HG02885 (cell line): ENCODE measurements at regions not wholly inside any gene's neighbourhood (a gene's known extent, or its start where the extent isn't known, plus 50 kb on each side); places are given as distances from the start of the nearest gene placed in this dataset.

Source experiments
- ATAC-seq: cut with Tn5 transposase; IDR thresholded peaks from one replicate; pipeline ENCODE4 v1.9.1; 2021; ENCODE audit warnings: mild to moderate bottlenecking; ENCODE audit not compliant: unreplicated experiment, poor library complexity

DNA sequence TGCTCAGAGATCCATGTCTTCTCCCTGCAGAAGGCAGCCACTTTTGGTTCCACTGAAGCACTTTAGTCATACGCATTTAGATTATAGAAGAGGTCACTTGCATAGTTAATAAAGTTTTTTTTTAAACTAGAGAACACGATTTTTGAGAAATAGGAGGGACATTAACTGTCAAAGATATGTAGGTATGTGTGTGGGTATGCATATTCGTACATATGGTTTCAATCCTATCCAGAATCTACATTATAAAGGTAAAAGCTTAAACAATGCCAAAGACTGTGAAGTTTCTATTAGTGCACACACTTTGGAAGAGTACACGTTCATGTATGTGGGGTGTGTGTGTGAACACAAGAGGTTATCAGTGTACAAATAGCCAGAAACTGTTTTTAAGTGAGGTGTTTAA lies 103.2 kb downstream of the BTBD3 start:
- no peak for ATAC-seq

DNA sequence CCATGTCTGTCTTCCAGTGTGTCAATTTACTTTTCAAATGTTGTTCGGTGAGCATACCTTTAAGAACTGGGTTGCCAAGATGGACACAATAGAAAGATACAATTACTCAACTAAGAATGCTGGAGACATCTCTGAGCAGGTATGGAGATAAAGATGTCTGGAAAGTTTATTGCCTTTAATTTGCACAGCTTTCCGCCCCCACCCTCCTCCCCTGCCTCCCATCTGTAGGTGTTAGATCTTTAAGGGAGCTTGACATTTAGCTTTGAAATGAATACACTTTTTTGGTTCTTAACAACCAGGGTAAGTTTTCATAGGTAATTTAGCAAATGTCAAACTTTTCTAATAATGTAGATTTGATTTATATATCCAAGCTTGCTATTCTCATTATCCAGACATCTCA lies 104.4 kb downstream of the BTBD3 start:
- ATAC-seq, result no peak

DNA sequence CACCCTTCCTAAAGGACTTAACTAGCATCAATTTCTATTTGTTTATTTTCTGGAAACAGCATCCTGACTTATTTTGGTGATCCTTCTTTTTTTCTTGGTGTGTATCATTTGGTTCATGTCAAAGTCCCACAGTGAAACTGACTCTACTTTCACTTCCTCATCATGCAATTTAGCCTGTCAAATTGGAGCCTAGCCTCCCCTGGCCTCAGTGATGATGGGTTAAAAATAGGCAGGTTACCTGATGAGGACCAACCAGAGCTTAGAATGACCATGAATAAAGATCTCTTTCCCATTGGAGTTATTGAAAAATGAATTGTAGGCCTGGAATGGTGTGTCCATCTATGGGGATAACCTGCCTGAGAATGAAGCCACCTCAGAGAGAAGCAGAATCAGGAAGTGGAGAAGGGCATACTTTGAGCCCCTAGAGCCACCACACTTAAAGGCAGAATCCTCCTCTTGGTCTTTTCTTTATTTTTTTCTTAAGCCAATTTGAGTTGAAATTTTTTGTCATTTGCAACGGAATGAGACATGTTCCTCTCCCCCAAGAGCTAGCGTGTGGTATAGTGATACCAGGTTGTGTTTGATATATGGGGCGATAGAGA lies 105.6 kb downstream of the BTBD3 start:
- no peak for ATAC-seq

DNA sequence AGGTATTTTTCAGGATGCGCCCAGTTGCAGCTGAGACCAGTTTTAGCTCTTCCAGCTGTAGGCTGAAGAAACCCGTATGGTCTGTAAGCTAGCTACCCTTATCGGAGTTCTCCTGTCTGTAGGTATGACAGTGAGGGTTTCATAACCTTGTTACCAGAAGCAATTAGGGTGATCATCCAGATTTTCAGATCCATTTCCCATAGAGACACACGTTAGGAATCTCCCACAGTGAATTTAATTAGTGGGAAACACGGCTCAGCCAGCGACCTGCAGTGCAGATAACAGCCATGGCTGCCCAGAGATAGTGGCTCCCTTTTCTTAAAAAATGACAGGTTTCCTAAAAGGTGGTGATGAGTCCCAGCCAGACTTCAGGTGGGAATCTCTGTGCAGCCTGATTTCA lies 111.1 kb downstream of the BTBD3 start:
- ATAC-seq, result no peak

DNA sequence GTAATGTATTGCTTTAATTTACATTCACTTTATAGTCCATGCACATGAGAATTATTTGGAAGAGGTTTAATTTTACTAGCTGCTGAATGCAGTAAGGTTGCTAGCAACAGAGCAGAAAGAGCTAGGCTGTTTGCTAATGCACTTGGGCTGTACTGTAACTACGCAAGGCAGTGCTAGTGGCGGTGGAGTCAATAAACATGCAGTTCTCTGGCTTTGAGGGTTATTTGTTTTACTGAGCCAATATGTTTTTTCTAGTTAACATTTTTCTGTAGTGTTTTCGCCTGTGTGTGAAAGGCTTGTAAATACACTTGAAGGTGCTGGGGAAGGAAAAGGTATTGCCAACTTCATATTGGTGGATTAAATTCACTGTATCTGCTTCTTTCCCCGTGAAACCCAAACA lies 112.8 kb downstream of the BTBD3 start:
- ATAC-seq, result no peak

DNA sequence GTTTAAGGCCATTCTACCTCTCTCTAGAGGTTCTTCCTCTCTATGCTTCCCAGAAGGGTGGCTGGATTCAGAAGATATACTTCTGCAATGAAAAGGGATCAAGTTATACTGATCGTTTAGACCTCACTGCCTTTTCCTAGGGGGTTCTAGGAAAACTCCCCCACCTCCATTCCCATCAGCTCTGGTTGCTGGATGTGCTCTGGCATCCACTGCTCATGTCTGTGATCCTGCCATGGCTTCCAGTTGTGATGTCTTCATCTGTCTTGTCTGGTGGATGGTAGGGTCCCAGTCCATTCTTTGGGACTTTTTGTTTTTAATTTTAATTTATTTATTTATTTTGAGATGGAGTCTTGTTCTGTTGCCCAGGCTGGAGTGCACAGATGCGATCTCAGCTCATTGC lies 118.4 kb downstream of the BTBD3 start:
- no peak for ATAC-seq

- ATAC-seq, result no peak
These were observed 119.8 kb downstream of the BTBD3 start for GRCh38 chr20:12037521-12037920.

- ATAC-seq, result no peak
These were observed 122.6 kb downstream of the BTBD3 start for GRCh38 chr20:12040261-12040660.

GRCh38 chr20:12044969-12045368 lies 127.3 kb downstream of the BTBD3 start:
- no peak for ATAC-seq

- ATAC-seq, result no peak
These were observed 130.2 kb downstream of the BTBD3 start for GRCh38 chr20:12047838-12048432.

DNA sequence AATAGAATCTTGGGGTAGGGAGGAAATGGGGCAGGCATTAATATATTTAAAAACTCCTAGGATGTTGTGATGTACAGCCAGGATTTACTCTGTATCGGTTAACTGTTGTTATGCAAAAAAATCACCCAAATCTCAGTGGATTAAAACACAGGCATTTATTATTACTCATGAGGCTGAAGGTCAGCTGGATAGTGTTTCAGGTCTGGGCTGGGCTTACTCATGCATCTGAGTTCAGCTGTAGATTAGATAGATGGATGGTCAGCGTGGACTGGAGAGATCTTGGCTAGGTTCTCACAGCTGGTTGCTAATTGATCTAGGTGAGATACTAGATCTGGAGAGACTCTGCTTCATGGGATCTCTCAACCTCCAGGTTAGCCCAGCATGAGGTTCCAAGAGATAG lies 131.4 kb downstream of the BTBD3 start:
- ATAC-seq, result no peak

- no peak for ATAC-seq
These were observed 133.8 kb downstream of the BTBD3 start for GRCh38 chr20:12051206-12052163.

DNA sequence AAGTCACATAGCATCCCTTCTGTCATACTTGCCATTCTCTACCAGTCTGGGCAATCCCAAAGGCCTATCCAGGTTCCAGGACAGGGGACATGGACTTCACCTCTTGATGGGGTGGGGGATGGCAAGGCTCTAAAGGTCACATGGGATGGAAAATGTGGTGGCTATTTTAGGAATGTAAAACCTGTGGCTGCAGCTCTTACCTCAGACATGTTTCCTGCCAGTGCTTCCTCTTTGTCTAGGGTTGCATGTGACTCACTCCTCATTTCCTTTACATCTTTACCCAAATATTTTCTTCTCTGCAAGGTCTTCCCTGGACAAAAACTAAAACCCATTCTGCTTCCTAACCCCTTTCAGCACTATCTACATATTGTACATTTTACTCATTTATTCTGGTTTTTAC lies 135.7 kb downstream of the BTBD3 start:
- no peak for ATAC-seq

- no peak for ATAC-seq
These were observed 136.9 kb downstream of the BTBD3 start for GRCh38 chr20:12054556-12054955.

DNA sequence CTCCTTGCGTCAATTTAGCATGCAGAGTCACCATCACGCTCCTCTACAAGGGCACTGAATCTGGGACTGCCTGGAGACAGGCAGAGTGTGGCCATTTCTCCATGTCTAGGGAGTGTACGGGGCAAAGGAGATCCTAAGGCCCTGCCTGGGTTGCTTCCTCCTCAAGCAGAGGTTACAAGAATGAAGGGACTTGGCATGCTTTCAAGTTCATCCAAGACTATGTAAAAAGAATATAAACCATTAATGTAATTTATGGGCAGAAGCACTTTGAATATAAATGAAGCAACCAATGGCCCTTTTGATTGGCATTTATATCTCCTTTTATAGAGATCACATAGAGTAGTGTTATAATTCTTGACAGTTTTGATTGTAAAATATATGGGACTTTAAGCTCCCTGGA lies 137.5 kb downstream of the BTBD3 start:
- no peak for ATAC-seq

DNA sequence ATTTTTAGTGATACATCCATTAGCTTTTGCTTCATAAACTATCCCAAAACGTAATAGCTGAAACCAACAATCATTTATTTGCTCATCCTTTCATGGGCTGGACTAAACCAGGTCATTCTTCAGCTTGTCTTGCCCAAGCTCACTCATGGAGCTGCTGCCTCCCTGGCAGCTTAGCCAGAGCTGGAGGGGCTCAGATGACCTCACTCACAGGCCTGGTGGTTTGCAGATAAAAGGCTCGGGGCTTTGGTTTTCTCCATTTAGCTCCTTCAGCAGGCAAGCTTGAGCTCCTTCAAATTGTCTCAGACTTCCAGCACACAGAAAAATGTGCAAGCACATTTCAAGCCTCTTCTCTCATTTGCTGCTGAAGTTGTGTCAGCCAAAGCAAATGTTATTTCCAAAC lies 139.1 kb downstream of the BTBD3 start:
- ATAC-seq, result no peak

GRCh38 chr20:12057778-12058177 lies 140.1 kb downstream of the BTBD3 start:
- ATAC-seq, result no peak

DNA sequence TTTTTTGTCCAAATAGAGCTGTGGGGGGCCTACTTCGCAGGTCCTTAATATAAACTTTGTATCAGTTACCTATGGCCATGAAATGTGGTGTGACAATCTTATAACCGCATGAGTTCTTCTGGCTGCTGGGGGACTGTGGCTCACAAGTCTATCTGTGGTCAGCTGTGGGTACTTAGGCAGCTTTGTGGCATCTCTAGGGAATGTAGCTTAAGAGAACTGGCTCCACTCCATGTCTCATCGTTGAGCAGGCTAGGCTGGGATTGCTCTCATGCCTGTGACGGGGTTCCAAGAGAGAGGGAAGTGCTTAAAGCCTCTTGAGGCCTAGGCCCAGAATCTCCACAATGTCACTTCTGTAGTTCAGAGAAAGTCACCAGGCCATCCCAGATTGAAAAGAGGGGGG lies 140.5 kb downstream of the BTBD3 start:
- no peak for ATAC-seq

DNA sequence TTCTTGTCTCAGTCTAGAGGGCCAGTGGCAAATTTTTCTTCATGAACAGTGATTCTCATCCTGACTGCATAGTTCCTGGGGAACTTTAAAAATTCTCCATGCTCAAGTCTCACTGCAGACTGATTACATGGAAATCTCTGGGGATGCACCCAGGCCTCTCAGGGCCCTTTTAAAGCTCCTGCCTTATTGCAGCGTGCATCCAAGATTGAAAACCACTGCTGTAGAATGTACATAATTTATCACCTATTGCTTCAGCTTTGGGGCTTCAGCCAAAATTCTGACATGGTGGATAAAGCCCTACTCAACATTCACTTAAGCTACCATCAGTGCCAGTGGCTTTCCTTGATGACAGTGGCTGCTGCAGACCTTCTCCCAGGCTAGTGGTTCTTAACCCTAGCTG lies 143.8 kb downstream of the BTBD3 start:
- no peak for ATAC-seq

- ATAC-seq, result no peak
These were observed 145.5 kb downstream of the BTBD3 start for GRCh38 chr20:12063106-12063684.

GRCh38 chr20:12064540-12064939 lies 146.8 kb downstream of the BTBD3 start:
- ATAC-seq, result no peak
